Coronary artery (tissue), 2 donors: ENCODE measurements at regions not wholly inside any gene's neighbourhood (a gene's known extent, or its start where the extent isn't known, plus 50 kb on each side); places are given as distances from the start of the nearest gene placed in this dataset.

Experiments used
- DNase-seq: peaks from one replicate; pipeline ENCODE4 v3.0.0-alpha.2; 2017; ENCODE audit warnings: low spot score
- H3K27ac ChIP-seq, 2 donors: fragments of 200-600 bp; sonication (generic); one replicate each; pipeline ENCODE4 v1.5.1; 2016 to 2019
- H3K4me3 ChIP-seq: fragments of 200-600 bp; sonication (generic); 2 replicates; pipeline ENCODE4 v1.5.1; 2016; ENCODE audit warnings: mild to moderate bottlenecking, moderate library complexity
- TF ChIP-seq, protein P1 (sequence below): fragments of 200-600 bp; sonication (generic); IDR thresholded peaks from one replicate; pipeline ENCODE4 v1.5.1; 2019; ENCODE audit warnings: antibody characterized with exemption

DNA sequence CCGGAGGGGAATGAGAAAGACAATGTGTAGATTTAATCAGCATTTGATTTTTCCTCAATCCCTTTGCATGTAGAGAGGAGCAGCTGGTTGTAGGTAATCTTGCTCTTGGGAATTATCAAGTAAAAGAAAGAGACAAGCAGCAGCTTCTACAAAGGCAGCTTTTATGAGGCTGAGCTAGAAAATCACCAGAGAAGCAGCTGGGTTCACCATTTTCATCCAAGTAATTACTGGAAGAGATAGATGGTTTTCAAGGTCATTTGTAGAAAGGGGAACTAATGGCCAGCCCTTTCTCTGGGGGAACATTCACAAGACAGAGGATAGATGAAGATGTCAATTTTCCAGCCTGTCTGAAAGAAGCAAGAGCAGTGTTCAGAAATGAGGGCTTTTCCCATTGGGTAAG, 113.0 kb downstream of the RND3 start:
- H3K4me3 ChIP-seq, result no peak overlapping the region
- DNase-seq, result no peak
- TF ChIP-seq, protein P1, sequence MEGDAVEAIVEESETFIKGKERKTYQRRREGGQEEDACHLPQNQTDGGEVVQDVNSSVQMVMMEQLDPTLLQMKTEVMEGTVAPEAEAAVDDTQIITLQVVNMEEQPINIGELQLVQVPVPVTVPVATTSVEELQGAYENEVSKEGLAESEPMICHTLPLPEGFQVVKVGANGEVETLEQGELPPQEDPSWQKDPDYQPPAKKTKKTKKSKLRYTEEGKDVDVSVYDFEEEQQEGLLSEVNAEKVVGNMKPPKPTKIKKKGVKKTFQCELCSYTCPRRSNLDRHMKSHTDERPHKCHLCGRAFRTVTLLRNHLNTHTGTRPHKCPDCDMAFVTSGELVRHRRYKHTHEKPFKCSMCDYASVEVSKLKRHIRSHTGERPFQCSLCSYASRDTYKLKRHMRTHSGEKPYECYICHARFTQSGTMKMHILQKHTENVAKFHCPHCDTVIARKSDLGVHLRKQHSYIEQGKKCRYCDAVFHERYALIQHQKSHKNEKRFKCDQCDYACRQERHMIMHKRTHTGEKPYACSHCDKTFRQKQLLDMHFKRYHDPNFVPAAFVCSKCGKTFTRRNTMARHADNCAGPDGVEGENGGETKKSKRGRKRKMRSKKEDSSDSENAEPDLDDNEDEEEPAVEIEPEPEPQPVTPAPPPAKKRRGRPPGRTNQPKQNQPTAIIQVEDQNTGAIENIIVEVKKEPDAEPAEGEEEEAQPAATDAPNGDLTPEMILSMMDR, result no peak
- no peak overlapping the region for H3K27ac ChIP-seq

DNA sequence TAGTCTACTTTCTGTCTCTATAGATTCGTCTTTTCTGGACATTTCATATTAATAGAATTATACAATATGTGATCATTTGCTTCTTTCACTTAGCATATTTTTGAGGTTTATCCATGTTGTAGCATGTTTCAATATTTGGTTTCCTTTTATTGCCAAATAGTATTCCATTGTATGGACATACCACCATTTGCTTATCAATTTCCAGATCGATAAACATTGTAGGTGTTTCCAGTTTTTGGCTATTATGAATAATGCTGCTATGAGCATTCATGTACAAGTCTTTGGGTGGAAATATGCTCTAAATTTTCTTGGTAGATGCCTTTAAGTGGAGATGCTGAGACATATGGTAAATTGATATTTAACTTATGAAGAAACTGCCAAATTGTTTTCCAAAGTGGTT, 114.1 kb downstream of the RND3 start:
- no peak overlapping the region for H3K4me3 ChIP-seq
- TF ChIP-seq, protein P1, result no peak
- H3K27ac ChIP-seq, result no peak overlapping the region
- no peak for DNase-seq

DNA sequence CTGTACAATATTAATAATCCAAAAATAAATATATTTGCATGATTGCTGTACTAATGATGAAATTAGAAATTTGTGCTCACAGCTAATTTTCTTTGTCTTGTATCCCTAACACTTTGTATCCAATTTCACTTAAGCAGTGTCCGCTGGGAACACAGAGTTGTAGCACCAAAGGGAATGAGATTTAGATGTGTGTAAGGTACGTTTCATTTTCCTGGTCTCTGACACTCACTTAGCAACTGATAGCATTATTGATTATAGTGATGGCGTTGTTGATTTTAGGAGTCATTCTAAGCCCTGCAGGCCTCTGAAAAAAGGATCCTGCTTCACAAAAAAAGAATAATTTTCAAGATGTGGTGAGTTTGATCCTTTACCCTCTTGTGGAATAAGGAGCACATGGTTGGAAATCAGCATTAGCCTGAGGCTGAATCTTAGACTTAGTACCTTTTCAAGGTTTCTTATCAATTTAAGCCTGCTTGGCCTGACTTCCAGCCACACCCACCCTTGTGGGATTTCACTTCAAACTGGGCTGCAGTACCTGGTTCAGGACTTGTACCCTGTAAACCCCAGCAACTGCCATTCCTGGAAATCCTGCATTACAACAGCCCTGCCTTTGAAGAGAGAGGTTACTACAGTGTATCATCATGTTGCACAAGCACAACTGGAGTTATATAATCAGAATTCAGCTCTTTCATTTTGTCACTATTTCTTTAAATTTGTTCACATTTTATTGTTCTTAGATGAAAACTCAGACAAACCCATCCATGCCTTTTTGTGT, 116.2 kb downstream of the RND3 start:
- no peak for DNase-seq
- TF ChIP-seq, protein P1, result no peak
- Histone ChIP-seq H3K27ac (no peak overlapping the region), H3K4me3 (no peak overlapping the region)

DNA sequence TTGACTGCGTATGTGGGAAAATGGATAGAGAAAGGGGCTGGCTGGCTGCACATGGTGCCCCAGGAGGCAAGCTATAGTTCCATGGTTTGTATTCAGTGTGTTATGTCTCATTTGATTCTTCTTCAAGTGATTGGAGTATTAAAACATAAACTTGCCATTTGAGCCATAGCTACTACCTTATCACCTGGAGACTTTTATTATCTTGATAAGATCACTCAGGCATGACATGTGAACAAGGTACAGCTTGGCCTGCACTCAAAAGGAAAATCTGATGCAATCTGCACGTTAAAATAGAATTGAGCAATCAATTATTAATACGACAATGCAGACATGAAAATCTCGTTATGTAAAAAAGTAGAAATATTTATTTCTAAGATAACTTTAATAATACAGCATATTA, 116.9 kb downstream of the RND3 start:
- no peak overlapping the region for H3K4me3 ChIP-seq
- TF ChIP-seq, protein P1, result no peak
- no peak overlapping the region for H3K27ac ChIP-seq
- DNase-seq, result no peak

DNA sequence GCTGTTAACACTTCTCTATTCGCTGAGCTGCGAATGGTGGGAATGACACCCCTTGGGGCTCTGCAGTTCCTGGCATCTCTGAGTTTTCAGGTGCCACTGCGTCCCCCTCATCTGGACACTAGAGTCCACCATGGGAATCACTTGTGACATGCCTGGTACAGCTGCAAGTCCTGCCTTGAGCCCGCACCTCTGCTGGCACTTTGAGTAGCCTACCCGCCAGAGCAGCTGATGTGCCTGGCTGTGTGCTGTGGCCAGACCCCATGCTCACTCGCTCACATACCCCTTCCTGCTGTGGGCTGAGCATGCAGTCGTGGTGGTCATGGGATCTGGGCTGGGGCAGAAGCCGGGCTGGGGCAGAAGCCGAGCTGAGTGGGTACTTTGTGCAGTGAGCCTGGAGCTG, 117.6 kb downstream of the RND3 start:
- Histone ChIP-seq H3K4me3 (no peak overlapping the region), H3K27ac (no peak overlapping the region)
- DNase-seq, result no peak
- TF ChIP-seq, protein P1, result no peak

DNA sequence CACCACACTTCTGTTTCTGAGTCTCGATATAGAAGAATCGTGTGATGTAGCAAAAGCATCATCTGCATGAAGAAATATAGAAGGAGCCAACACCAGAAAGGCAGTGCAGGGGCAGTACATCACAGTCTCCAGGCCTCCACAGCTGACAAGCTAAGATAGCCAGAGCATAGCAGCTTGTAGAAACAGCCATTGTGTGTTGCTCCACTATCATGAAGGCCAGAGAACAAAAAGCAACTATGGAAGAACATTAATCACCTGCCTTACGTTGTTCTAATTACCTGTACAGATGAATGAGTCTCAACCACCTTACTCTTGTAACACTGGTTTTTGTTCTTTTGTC, 129.0 kb downstream of the RND3 start:
- Histone ChIP-seq H3K27ac (no peak overlapping the region), H3K4me3 (no peak overlapping the region)
- TF ChIP-seq, protein P1, result no peak
- no peak for DNase-seq

DNA sequence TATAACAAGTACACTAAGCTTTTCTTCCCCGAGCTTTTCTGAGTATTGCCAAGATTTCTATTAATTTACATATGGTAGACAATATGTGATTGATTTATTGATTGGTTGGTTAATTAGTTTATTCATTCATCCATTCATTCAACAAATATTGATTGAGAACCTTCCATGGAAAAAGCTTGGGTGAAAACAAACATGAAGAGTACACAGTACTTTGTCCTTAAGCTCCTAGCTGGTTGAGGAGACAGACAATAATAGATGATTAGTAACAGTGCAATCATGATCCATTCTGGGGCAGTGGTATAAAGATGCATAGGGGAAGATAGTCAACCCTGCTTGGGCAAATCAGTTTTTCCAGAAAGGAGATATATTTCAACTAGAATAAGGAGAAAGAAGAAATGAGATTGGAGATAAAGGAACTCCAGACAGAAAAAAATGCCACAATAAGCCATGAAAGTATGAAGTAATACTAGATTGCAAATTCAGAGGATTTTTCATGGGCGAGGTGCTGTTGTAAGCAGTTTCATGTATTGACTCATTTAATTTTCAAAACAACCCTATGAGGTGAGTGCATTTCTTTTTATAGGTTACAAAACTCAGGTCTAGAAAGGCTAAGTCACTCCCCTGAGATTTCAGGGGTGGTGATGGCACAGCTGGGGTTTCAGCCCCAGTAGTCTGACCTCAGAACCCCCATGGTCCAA, 129.5 kb downstream of the RND3 start:
- H3K4me3 ChIP-seq, result no peak overlapping the region
- TF ChIP-seq, protein P1, result no peak
- H3K27ac ChIP-seq, result no peak overlapping the region
- DNase-seq, result no peak
